ENCODE measurements at regions not wholly inside any gene's neighbourhood (a gene's known extent, or its start where the extent isn't known, plus 50 kb on each side); places are given as distances from the start of the nearest gene placed in this dataset.

DNA sequence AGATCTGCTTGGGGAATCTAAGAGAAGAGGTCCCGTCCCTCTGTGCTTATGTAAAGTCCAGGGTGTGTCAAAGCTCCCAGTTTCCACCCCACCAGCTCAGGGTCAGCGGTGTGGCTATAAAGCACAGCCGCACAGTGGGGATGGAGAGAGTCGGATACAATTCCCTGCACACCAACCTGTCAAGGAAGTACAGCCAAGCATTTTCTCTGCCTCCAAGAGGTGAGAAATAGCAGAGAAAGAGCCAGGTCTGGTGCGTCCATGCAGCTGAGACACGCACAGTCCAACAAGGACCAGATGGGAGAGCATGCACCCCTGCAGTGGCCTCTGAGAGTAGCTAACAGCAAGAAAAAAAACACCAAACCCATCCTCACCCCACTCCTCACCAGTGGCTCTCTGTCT, 61.3 kb upstream of the WAC start:
- Histone ChIP-seq H4K20me1 (ENCODE audit: control insufficient read depth, insufficient read depth, low read depth, low read length) (no peaks in the 10 kb centered on the region), H3K79me2 (ENCODE audit: control insufficient read depth, low read length) (no peaks in the 10 kb centered on the region), H3K4me1 (ENCODE audit: control insufficient read depth, low read length) (no peaks in the 10 kb centered on the region), H3K36me3 (ENCODE audit: control insufficient read depth, low read length) (no peaks in the 10 kb centered on the region), H3K27me3 (ENCODE audit: control insufficient read depth, low read length) (no peaks in the 10 kb centered on the region), H3K4me3 (ENCODE audit: low read length) (no peak overlapping the region), H3F3A (ENCODE audit: control insufficient read depth, insufficient read depth) (no peaks in the 10 kb centered on the region), H3K27ac (ENCODE audit: low read depth, low read length) (no peak overlapping the region), H3K9me2 (replicated peaks; ENCODE audit: control insufficient read depth, low read length) (no peaks in the 10 kb centered on the region), H3K4me2 (ENCODE audit: low read length) (no peak overlapping the region), H3K9me3 (ENCODE audit: control insufficient read depth, insufficient read depth, low read length) (no peaks in the 10 kb centered on the region)
- TF ChIP-seq CTCF (IDR thresholded peaks at IDR 0.05; ENCODE audit: low read depth, low read length, poor library complexity, severe bottlenecking): no peak
- TF ChIP-seq EZH2phosphoT487 (IDR thresholded peaks at IDR 0.05; ENCODE audit: borderline replicate concordance, low read length): no peak

GRCh38 chr10:28478646-28479045, 54.3 kb upstream of the WAC start:
- no peak for TF ChIP-seq CTCF (IDR thresholded peaks at IDR 0.05; ENCODE audit: low read depth, low read length, poor library complexity, severe bottlenecking)
- TF ChIP-seq EZH2phosphoT487 (IDR thresholded peaks at IDR 0.05; ENCODE audit: borderline replicate concordance, low read length): no peak
- Histone ChIP-seq H4K20me1 (ENCODE audit: control insufficient read depth, insufficient read depth, low read depth, low read length) (no peaks in the 10 kb centered on the region), H3K27me3 (ENCODE audit: control insufficient read depth, low read length) (no peaks in the 10 kb centered on the region), H3F3A (ENCODE audit: control insufficient read depth, insufficient read depth) (no peaks in the 10 kb centered on the region), H3K9me2 (replicated peaks; ENCODE audit: control insufficient read depth, low read length) (no peaks in the 10 kb centered on the region), H3K36me3 (ENCODE audit: control insufficient read depth, low read length) (no peaks in the 10 kb centered on the region), H3K4me1 (ENCODE audit: control insufficient read depth, low read length) (no peaks in the 10 kb centered on the region), H3K9me3 (ENCODE audit: control insufficient read depth, insufficient read depth, low read length) (no peaks in the 10 kb centered on the region), H3K79me2 (ENCODE audit: control insufficient read depth, low read length) (no peaks in the 10 kb centered on the region), H3K4me2 (ENCODE audit: low read length) (no peak overlapping the region), H3K27ac (ENCODE audit: low read depth, low read length) (no peak overlapping the region), H3K4me3 (ENCODE audit: low read length) (no peak overlapping the region)

DNA sequence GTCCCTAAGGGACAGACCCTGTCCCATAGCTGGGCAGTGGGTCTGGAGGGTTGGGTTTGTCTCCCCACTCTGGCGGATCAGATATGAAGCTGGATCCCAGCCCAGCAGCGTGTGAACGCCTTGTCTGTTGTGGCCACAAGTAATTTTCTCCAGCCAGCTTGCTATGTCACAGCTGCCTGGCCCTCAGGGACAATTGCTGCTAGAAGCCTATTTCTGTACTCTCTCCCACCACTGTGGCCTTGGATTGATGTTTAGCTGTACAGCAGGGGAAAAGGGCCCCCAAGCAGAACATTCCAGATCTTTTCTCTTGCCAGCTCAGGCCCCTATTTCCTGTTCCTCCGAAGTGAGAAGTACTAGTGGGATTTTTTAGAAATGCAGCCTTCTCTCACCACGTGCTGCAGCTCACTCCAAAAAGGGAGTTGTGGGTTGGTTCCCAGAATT, 53.5 kb upstream of the WAC start:
- H3K27ac ChIP-seq (ENCODE audit: low read depth, low read length): no peak overlapping the region
- no peaks in the 10 kb centered on the region for H4K20me1 ChIP-seq (ENCODE audit: control insufficient read depth, insufficient read depth, low read depth, low read length)
- H3K79me2 ChIP-seq (ENCODE audit: control insufficient read depth, low read length): no peaks in the 10 kb centered on the region
- no peaks in the 10 kb centered on the region for H3F3A ChIP-seq (ENCODE audit: control insufficient read depth, insufficient read depth)
- no peaks in the 10 kb centered on the region for H3K36me3 ChIP-seq (ENCODE audit: control insufficient read depth, low read length)
- no peak overlapping the region for H3K4me3 ChIP-seq (ENCODE audit: low read length)
- TF ChIP-seq CTCF (IDR thresholded peaks at IDR 0.05; ENCODE audit: low read depth, low read length, poor library complexity, severe bottlenecking) (no peak), EZH2phosphoT487 (IDR thresholded peaks at IDR 0.05; ENCODE audit: borderline replicate concordance, low read length) (no peak)
- H3K4me1 ChIP-seq (ENCODE audit: control insufficient read depth, low read length): no peaks in the 10 kb centered on the region
- H3K9me3 ChIP-seq (ENCODE audit: control insufficient read depth, insufficient read depth, low read length): no peaks in the 10 kb centered on the region
- no peaks in the 10 kb centered on the region for H3K9me2 ChIP-seq (replicated peaks; ENCODE audit: control insufficient read depth, low read length)
- no peaks in the 10 kb centered on the region for H3K27me3 ChIP-seq (ENCODE audit: control insufficient read depth, low read length)
- H3K4me2 ChIP-seq (ENCODE audit: low read length): no peak overlapping the region
